HG03432 (cell line): ENCODE measurements at regions not wholly inside any gene's neighbourhood (a gene's known extent, or its start where the extent isn't known, plus 50 kb on each side); places are given as distances from the start of the nearest gene placed in this dataset.

ENCODE experiments used
- ATAC-seq: cut with Tn5 transposase; IDR thresholded peaks from one replicate; pipeline ENCODE4 v1.9.1; 2021; ENCODE audit warnings: mild to moderate bottlenecking, moderate library complexity; ENCODE audit not compliant: unreplicated experiment

DNA sequence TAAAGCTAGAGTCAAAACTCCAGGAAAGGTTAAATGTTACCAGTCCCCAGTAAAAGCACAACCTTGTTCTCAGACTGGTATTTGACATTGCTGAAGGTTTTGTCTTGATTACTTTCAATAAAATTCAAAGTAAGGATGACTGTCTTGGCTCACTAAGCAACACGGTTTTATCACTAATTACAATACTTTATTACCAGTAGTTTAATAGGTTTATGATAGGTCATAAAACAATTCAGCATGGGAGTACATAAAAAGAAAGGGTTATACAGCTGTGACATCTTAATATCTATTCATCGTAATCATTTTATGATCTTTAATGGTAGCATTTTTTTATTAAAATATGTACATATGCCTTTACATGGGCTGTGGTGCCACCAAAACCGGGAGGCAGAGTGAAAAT is 370.7 kb upstream of the IRX2 start:
- ATAC-seq = no peak

DNA sequence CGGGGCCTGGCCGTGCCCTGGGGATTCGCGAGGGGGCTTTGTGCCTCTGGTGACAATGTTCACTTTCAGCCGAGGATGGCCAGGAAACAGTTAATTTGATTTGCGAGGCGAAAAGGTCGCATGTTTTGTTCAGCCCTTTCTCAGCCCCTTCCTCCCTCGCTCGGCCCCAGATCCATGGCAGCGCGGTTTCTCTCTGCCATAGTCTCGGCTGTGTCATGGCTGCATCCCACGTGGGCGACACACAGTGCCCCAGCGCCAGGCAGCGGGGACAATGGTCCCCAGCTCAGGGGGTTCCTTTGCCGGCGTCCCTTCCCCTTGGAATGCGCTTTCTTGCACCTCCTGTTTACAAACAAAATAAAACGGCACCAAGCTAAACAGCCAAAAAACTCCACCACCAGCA is 370.3 kb upstream of the IRX2 start:
- ATAC-seq = no peak

DNA sequence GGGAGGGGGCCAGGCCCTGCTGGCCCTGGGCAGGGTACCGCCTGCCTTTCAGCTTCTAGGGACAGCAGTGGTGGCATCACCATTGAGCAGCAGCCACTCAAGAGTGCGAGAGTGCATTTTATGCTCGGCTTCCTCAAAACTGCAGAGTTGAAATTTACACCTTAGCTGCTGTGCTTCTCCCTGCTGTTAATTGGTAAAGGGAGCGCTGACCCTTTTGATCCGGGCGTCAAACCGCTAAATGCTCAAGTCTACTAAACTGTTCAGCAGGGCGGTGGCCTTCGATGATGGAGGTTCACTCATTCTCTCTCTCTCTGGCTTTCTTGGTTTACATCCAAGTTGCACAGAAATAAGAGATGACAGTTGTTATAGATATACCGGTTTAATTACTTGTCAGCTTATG is 368.6 kb upstream of the IRX2 start:
- no peak for ATAC-seq

DNA sequence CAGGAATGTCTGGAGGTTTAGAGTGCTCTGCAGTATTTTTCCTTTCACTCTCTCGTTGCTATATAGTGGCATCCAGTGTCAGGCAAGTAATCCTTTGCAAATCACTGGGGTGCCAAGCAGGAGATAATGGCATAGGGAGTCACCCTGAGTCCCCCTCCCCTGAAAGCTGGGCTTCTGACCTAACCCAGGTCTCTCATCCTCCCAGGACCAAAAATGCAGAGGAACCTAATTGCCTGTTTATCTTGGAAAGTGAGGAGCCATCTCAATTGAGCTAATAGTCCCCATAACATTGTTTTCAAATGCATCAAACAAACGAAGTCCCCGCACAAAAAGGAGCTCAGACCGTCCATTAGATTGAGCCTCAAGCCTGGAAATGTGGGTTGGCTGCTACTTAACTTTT is 368.0 kb upstream of the IRX2 start:
- ATAC-seq = no peak

DNA sequence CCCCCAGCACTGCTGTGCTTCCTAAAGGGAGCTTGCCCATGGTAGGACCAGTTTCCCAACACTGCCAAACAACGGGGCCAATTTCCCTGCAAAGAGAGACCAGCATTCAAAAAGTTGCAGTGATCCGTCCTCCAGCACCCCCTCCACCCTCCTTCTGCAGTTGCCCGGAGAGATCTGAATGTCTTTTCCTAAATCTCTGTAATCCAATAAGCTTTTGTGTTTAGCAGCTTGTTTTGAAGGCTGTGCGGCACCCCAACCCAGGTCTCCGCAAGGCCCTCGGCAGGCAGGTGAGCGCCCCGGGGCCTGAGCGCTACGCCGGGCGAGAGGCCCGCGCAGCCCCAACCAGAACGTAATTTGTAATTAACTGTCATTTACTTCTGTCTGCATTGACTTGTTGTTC is 366.9 kb upstream of the IRX2 start:
- ATAC-seq = no peak

DNA sequence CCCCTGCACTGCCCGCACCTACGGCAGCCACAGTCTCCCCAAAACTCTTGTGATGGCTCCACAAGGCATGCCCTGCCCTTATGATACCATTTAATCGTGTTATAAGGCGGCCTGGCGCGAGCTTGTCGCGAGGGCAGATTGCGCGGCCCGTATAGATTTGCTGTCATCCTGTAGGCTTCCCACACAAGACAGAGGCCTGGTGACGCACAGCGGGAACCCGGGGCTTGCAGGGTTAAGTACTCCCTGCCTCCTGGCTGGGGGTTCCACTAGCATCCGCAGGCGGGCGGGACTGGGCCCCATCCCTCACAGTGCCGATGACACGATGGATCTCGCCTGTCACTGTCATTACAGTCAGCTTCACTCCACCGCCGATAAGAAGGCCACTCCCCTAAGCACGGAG is 364.9 kb upstream of the IRX2 start:
- ATAC-seq = no peak

DNA sequence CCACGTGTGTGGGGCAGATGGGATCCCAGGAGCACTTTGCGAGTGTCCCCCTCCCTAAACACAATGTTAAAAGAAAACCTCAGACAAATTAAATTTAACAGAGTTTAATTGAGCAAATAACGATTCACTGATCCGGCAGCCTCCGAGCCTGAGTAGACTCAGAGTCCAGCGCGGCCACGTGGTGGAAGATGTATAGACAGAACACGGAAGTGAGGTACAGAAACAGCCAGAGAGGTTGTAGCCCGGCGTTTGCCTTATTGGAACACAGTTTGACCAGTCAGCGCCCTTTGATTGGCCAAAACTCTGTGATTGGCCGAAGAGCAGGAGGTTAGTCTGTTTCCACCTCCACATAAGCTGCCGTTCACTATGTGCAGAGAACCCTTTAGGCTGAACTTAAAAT is 363.0 kb upstream of the IRX2 start:
- ATAC-seq = no peak

DNA sequence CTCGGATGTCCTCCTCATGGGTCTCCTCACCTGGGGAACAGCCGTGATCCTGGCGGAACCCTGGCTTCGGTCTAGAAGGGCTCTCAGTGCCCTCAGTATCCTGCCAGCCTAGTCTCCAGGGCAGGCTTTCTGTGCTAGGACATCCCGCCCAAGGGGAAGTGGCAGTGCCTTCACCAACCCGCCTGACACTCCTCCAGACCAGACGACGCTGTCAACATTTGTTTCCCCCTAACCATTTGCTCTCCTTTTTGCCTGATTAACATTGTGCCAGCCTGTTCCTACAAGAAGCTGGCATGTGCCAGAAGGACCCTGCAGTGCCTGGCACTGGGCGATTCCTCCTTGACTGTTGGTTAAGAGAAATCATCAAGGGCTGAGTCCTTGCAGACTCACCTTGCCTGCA is 358.9 kb upstream of the IRX2 start:
- ATAC-seq = no peak

DNA sequence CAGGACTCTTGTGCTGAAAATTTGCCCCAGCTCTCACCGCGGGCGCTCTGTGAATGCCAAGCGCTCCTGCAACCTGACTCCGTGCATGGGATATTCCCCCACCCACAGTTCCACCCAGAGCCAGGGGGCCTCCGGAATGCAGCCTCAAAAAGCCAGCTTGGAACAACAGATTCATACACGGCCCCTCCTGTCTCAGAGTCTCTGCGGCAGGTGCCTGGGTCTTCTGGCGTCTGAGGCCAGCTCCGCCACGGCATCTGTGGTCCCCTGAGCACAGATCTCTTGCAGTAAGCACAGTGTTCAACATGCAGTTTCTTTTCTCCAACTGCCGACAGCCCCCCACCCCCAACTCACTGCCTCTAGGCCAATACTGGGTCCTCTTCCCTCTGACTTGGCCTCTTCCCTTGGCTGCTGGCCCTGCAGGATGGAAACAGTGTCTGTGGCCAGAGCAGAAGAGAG is 355.7 kb upstream of the IRX2 start:
- no peak for ATAC-seq

DNA sequence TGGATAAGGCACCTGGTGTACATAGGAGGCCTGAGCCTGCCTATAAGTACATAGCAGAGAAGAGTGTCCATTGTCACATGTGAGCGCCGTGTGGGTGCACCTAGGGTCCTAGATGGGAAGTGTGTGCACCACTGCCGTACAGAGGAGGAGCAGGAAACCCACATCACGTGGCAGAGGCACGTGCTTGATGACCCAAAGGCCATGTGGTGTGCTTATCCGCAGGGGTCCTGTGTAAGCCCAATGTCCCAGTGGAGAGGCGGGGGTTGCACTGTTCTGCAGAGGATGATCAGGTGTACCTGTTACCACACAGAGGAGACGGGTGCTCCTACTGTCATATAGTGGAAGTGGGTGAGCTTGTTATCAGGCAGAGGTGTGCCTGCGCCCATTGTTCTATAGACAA is 354.1 kb upstream of the IRX2 start:
- no peak for ATAC-seq

DNA sequence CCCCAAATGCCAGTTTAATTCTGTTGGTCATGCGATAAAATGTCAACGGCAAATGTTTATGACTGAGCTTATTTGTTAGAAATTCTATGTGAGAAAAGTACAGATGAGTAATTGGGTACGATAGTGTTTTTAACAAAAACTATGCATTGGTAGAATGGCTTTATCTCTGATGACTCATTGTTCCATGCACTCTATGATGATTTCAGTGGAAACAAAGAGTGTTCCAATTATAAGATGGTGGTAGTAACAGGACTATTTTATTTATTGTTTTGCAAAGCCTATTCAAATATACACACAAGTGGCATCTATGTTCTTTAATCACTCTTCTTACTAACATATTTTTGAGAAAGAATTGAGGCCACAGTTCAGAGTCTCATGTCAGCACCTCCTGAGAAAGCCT is 353.7 kb upstream of the IRX2 start:
- ATAC-seq = no peak

DNA sequence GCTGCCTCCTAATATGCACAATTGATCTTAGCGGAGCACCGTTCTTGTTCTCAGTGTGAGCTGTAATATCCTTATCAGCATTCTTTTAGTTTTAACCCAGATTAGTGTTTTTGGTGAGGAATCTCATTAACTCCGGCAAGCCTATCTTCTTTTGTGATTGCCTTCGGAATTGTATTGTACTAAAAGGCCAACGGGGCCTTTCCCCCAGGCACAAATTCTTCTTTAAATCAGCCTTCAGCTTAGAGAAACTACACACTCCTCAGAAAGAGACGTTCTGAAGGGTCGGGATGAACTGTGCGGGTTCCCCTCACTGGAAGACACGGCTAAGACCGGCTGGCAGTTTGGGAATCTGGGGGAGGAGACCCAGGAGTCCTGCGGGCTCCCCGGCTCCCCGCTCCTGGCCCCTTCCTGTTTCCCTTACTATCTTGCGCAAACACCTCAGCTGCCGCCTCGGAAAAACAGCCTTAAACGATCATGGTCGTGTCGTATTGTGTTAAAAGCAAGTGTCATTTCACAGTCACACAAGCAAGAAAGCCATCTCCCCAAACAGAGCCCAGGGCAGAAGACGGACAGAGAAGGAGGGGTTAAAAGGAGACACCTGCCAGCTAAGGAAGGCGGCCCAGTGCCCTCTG is 353.1 kb upstream of the IRX2 start:
- no peak for ATAC-seq

DNA sequence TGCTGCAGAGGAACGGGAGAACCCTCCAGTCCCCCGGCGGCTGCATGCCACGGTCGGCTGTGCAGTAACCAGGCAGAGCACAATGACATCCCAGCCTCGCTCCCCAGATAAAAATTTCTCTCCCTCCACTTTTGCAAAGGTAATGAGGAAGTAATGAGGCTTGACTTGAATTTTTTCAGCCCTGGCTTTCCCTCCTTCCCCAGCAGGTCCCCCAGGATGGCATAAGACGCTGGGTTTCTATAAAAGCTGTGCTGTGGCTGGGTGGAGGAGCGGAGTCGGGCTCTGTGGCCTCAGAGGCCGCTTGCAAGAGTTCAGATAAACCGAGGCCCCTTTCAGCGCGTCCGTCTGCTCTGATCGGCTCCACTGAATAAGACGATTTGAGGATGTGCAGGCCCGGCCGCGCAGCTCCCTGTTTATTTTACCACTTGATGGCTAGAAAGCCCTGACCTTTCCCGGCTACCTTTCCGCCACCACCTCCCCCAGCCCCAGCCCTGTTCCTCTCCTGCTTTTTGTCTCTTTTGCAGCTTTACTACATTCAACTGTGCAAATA is 351.9 kb upstream of the IRX2 start:
- no peak for ATAC-seq

DNA sequence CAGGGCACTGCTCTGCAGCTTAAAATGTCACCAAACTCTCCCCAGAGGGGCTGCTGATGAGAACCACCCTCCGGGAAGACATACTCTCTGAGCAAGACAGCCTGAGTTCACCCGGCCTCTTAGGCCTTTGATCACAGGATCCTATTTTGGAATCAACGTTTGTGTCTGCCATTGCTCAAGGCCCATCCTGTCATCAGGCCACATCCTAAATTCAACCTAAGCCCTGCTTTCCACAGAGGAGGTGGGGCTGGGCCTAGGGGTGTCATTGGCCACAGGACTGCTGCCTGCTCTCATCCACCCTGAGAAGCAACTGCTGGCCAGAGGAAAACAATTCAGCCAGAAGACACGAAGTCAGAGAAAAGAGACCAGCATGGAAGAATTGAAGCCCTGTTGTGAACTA is 351.1 kb upstream of the IRX2 start:
- ATAC-seq = no peak

DNA sequence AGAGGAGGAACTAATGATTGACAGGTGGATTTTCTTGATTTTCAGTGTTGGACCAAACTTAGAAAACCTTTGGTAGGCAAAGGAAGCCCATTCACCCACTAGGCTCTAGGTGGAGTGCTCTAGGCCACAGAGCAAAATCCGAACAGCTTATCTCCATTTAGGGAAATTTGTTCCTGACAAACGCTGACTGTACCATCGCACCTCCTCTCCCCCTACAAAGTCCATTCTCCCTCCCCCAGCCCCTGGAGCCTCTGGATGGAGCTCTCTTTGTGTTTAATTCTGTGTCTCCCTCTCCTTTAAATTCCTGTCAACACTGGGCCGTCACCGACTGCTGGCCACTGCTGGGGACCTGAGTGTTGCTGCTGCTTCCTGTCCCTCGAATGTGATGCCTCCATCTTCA is 350.1 kb upstream of the IRX2 start:
- no peak for ATAC-seq

DNA sequence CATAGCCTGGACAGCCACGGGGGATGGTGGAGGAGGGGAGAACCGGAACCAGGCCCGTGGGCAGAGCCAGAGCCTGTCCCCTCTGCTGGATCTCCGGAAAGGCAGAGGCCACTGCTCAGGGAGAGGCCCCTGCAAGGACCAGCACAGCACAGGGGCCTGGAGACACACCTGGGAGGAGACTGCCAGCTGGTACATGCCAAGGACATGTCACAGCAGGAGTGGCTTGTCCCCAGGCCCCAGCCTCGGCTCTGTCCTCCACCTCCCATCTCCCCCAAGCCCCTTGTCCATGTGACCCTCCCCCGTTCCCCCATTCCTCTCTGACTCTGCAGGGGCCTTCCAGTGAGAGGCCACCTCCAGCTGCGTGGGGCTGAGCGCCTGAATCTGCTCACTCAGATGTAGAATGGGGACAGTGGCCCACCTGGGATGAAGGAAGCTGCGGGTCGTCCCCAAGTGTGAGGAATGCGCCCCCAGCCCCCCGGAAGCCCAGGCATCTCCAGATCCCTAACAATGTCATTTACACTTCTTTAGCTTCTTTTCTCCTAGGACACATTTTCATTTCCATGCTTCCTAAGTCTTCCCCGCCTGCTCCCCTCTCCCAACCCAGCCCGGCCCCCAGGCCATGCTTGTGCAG is 349.6 kb upstream of the IRX2 start:
- ATAC-seq = no peak

DNA sequence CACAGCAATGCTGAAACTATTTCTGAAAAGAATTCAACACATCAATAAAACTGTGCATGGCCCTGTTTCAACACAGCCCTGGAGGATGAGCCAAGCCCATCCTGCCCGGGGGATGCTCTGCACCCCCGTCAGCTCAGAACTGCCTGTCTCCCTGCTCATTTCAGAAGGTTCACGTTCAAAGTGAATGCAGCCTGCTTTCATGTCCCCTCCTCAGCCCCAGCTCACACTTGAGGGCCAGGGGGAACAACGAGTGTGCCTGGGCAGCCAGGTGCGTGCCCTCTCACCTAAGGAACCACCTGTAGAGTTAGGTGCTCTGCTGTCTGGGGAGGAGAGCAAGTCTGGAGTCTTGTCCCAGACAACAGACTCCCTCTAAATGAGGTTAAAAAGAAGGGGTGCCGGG is 348.5 kb upstream of the IRX2 start:
- ATAC-seq = no peak

DNA sequence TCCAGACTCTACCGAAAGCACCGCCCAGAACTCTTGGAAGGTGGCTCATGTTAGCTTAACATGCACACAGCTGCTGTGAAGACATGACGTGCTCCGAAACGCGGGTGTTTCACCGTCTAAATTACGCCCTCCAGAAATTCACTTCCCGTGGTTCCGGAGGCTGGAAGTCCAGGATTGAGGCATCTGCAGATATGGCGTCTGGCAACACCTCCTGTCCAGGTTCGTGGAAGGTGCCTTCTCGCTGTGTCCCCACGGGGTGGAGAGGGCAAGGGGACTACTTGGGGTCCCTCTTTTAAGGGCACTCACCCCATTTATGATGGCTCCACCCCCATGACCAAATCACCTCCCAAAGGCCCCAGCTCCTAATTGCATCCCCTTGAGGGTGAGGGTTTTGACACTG is 348.0 kb upstream of the IRX2 start:
- ATAC-seq = no peak

DNA sequence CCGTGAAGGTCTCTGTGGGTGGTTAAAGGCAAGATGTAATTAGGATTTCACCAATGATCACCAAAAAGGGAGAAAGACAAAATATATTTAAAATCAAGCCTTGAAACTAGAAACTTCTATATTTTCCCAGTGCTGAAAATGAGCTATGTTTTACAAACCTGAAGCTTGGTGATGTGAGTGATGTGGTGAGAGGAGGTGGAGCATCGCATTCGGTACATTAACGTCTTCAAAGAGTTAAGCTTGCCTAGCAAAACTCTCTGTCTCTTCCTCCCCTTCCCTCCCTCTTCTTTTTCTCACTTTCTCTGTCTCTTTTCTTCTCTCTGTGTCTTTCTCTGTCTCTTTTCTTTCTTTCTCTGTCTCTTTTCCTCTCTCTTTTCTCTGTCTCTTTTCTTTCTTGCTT is 347.3 kb upstream of the IRX2 start:
- no peak for ATAC-seq

DNA sequence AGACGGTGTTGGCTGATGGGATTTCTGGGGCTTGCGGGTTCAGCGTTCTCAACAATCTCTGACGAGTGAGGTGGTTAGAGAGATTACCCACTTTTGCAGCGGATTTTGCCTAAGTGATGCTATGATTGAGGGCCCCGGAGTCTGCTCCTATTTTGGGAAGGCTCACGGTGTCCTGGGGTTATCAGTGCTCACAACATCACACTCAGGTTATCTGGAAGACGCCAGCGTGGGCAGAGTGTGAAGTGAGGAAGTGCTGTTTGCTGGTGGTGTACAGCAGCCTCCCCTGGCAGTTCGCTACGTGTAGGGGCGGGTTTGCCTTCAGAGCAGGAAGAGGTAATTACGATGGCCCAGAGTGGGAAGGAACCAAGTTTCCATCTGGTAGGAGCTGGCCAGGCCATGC is 341.2 kb upstream of the IRX2 start:
- ATAC-seq = no peak

DNA sequence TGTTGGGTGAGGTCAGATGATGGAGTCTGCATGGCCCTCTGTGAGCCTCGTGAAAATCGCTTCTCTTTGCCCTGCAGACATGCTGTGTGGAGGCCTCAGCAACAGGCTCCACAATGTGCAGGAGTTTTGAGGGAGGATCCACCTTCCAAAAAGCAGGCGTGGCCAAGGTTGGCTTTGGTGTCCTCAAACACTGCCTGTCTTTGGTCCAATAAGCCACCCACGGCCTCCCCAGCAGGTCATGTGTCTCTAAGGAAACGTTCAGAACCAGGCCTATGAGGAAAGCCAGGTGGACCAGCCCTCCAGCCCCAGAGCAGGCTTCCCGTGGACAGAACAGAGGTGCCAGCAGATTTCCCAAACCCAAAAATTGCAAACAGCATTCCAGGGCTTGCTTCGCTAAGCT is 340.7 kb upstream of the IRX2 start:
- no peak for ATAC-seq

DNA sequence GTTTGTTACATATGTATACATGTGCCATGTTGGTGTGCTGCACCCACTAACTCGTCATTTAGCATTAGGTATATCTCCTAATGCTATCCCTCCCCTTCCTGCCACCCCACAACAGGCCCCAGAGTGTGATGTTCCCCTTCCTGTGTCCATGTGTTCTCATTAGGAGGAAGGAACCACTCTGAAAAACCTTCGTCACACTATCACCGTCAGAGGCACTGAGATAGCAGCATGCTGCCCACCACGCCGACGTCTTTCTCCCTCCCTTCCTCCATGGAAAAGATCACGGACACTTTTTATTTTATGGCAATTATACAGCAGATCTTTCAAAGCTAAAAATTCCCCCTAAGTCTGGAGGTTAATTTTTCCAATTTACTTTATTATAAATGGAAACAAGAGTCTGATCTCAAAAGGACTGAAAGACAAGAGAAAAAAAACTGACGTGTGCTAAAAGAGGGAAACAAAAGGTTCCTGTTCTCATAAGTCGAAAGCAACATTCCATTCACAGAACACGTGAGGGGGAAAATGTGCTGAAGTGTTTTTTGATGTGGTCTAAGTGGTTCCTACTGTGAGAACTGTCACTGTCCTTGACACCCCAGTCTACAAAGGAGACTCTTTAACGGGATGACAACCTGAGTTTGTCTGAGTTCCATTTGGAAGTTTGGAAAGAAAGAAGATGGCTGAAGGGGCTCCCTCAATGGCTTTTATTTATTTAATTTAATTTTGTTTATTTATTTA is 339.7 kb upstream of the IRX2 start:
- ATAC-seq = no peak
